Fibroblast of the aortic adventitia (primary cell): ENCODE measurements at regions not wholly inside any gene's neighbourhood (a gene's known extent, or its start where the extent isn't known, plus 50 kb on each side); places are given as distances from the start of the nearest gene placed in this dataset.

Source experiments
- DNase-seq: peaks from one replicate; pipeline ENCODE4 v3.0.0-alpha.2; 2010; ENCODE audit warnings: low read depth
- H3K4me3 ChIP-seq: 2 replicates; pipeline ENCODE4 v1.5.1; 2011; ENCODE audit warnings: low read depth, mild to moderate bottlenecking, control low read depth, low read length, moderate library complexity
- CTCF ChIP-seq: IDR thresholded peaks from 2 replicates; pipeline ENCODE4 v1.5.1; 2011; ENCODE audit warnings: mild to moderate bottlenecking, low read length, control low read depth, inconsistent platforms; ENCODE audit not compliant: insufficient read depth

- no peak overlapping the region for H3K4me3 ChIP-seq
- TF ChIP-seq CTCF: no peak
- DNase-seq: no peak
Observed at GRCh38 chr6:90409700-90410099, 113.1 kb upstream of the BACH2 start.

GRCh38 chr6:90406957-90407356 is 110.3 kb upstream of the BACH2 start:
- H3K4me3 ChIP-seq: no peak overlapping the region
- no peak for DNase-seq
- no peak for TF ChIP-seq CTCF

DNA sequence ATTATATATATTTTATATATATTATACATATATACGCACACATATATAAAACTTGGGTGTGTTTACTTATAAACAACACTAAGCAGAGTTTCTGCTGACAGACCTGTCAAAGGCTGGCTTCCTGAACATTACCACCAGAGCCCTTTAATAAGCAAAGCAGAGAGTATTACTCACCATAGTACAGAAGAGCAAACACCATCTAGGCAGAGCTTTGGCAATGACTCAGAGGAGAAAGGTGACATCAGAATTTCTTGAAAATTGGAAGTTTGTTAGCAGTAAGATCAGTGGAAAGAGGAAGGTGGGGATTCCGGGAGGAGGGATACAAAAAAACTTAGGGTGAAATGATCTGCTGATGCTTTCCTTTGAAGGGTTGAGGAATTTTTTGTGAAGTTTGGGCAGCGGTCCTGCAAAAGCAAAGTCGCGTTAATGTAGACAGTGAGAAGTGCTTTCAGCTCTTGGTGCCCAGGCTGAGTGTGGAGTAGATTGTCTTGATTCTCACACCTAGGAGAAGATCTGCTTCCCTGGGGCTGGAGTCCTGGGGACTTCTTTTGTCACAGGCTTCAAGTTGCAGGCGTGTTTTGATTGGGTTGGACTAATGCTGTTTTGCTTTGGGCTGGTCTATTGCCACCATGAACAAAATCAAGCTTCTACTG is 109.6 kb upstream of the BACH2 start:
- TF ChIP-seq CTCF: no peak
- DNase-seq: peak; percentile 20
- no peak overlapping the region for H3K4me3 ChIP-seq

- no peak overlapping the region for H3K4me3 ChIP-seq
- DNase-seq: peak; percentile 52
- no peak for TF ChIP-seq CTCF
Observed at GRCh38 chr6:90403489-90404381, 107.1 kb upstream of the BACH2 start.

DNA sequence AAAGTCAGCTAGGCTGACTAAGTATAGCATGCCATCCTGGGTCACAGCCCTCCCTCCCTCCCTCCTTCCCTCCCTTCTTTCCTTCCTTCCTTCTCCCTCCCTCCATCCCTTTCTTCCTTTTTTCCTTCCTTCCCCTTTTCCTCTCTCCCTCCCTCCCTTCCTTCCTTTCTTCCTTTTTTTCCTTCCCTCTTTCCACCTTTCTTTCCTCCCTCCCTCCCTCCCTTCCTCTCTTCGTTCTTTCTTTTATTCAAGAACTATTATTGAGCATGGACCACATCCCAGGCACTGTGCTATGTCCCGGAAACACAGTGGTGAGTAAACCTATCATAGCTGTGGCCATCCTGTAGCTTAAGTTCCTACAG is 106.2 kb upstream of the BACH2 start:
- H3K4me3 ChIP-seq: no peak overlapping the region
- no peak for DNase-seq
- no peak for TF ChIP-seq CTCF

- no peak for DNase-seq
- no peak for TF ChIP-seq CTCF
- no peak overlapping the region for H3K4me3 ChIP-seq
Observed at GRCh38 chr6:90401933-90402830, 105.5 kb upstream of the BACH2 start.
